Chondrocyte (in vitro differentiated cells): ENCODE measurements at regions not wholly inside any gene's neighbourhood (a gene's known extent, or its start where the extent isn't known, plus 50 kb on each side); places are given as distances from the start of the nearest gene placed in this dataset.

ENCODE experiments used
- DNase-seq: peaks from one replicate; pipeline ENCODE4 v3.0.0; 2021; ENCODE audit warnings: mixed read lengths, low spot score
- H3K27ac Mint-ChIP-seq: one replicate; pipeline ENCODE4 v1.8.0; 2021; ENCODE audit warnings: mild to moderate bottlenecking, moderate library complexity, mixed read lengths; ENCODE audit not compliant: unreplicated experiment
- H3K27me3 Mint-ChIP-seq: 2 replicates; pipeline ENCODE4 v1.8.0; 2021; ENCODE audit warnings: low read depth, mixed read lengths
- H3K36me3 Mint-ChIP-seq: 2 replicates; pipeline ENCODE4 v1.8.0; 2021; ENCODE audit warnings: low read depth, mixed read lengths
- H3K4me1 Mint-ChIP-seq: 2 replicates; pipeline ENCODE4 v1.8.0; 2021; ENCODE audit warnings: low read depth, mild to moderate bottlenecking, mixed read lengths
- H3K4me3 Mint-ChIP-seq: one replicate; pipeline ENCODE4 v1.8.0; 2021; ENCODE audit warnings: mild to moderate bottlenecking, moderate library complexity, mixed read lengths; ENCODE audit not compliant: unreplicated experiment
- H3K9me3 Mint-ChIP-seq: 2 replicates; pipeline ENCODE4 v1.8.0; 2021; ENCODE audit warnings: low read depth, mixed read lengths
- TF ChIP-seq, protein P1 (sequence below): fragments of 200-600 bp; sonication (generic); IDR thresholded peaks from 2 replicates; pipeline ENCODE4 v1.5.0; 2021; ENCODE audit warnings: antibody characterized with exemption, mild to moderate bottlenecking, moderate library complexity

- TF ChIP-seq, protein P1, sequence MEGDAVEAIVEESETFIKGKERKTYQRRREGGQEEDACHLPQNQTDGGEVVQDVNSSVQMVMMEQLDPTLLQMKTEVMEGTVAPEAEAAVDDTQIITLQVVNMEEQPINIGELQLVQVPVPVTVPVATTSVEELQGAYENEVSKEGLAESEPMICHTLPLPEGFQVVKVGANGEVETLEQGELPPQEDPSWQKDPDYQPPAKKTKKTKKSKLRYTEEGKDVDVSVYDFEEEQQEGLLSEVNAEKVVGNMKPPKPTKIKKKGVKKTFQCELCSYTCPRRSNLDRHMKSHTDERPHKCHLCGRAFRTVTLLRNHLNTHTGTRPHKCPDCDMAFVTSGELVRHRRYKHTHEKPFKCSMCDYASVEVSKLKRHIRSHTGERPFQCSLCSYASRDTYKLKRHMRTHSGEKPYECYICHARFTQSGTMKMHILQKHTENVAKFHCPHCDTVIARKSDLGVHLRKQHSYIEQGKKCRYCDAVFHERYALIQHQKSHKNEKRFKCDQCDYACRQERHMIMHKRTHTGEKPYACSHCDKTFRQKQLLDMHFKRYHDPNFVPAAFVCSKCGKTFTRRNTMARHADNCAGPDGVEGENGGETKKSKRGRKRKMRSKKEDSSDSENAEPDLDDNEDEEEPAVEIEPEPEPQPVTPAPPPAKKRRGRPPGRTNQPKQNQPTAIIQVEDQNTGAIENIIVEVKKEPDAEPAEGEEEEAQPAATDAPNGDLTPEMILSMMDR = no peak
- Mint-ChIP-seq H3K36me3 (no peaks in the 10 kb centered on the region), H3K4me1 (peaks cover 48% of the 10 kb centered on the region), H3K27me3 (no peaks in the 10 kb centered on the region), H3K27ac (no peak overlapping the region), H3K9me3 (no peaks in the 10 kb centered on the region), H3K4me3 (no peak overlapping the region)
- DNase-seq = no peak
Observed at GRCh38 chr4:135227842-135228241, 1026.3 kb upstream of the PABPC4L start.

DNA sequence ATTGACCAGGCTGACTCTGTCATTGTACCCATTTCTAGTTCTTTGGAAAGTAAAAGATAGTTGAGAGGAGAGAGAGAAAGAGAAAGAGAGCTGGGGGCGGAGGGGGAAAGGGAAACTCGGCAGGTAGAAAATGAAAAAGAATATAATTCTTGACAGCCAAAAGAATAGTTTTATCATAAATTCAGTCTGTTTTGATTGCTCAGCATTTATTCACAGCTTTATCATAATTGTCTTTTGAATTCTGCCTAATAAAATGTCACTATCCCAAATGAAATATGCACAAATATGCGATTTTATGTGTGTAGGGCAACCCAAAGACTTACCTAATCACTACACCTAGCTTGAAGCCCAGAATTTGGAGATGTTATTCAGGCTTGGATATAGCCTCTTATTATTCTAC, 1024.0 kb upstream of the PABPC4L start:
- no peak overlapping the region for H3K27ac Mint-ChIP-seq
- no peaks in the 10 kb centered on the region for H3K27me3 Mint-ChIP-seq
- H3K9me3 Mint-ChIP-seq = no peaks in the 10 kb centered on the region
- no peak for DNase-seq
- H3K4me1 Mint-ChIP-seq = peaks cover 51% of the 10 kb centered on the region
- H3K4me3 Mint-ChIP-seq = no peak overlapping the region
- TF ChIP-seq, protein P1 = no peak
- H3K36me3 Mint-ChIP-seq = no peaks in the 10 kb centered on the region

GRCh38 chr4:135210341-135210740, 1008.8 kb upstream of the PABPC4L start:
- no peaks in the 10 kb centered on the region for H3K9me3 Mint-ChIP-seq
- TF ChIP-seq, protein P1 = no peak
- no peaks in the 10 kb centered on the region for H3K4me1 Mint-ChIP-seq
- H3K27ac Mint-ChIP-seq = no peak overlapping the region
- no peak overlapping the region for H3K4me3 Mint-ChIP-seq
- H3K27me3 Mint-ChIP-seq = no peaks in the 10 kb centered on the region
- DNase-seq = no peak
- no peaks in the 10 kb centered on the region for H3K36me3 Mint-ChIP-seq

- Mint-ChIP-seq H3K36me3 (no peaks in the 10 kb centered on the region), H3K4me3 (no peak overlapping the region), H3K27me3 (no peaks in the 10 kb centered on the region), H3K9me3 (no peaks in the 10 kb centered on the region), H3K27ac (no peak overlapping the region), H3K4me1 (no peaks in the 10 kb centered on the region)
- TF ChIP-seq, protein P1 = no peak
- DNase-seq = no peak
Observed at GRCh38 chr4:135207531-135207930, 1005.9 kb upstream of the PABPC4L start.

- TF ChIP-seq, protein P1 = no peak
- Mint-ChIP-seq H3K36me3 (no peaks in the 10 kb centered on the region), H3K27ac (no peak overlapping the region), H3K4me3 (no peak overlapping the region), H3K27me3 (no peaks in the 10 kb centered on the region), H3K9me3 (no peaks in the 10 kb centered on the region), H3K4me1 (peaks cover 3% of the 10 kb centered on the region)
- DNase-seq = no peak
Observed at GRCh38 chr4:135204311-135204710, 1002.7 kb upstream of the PABPC4L start.
